DOHH2 (cell line): ENCODE measurements at regions not wholly inside any gene's neighbourhood (a gene's known extent, or its start where the extent isn't known, plus 50 kb on each side); places are given as distances from the start of the nearest gene placed in this dataset.

Experiments used
- EZH2phosphoT487 ChIP-seq: fragments of 200-600 bp; sonication (generic); IDR thresholded peaks from 2 replicates; pipeline ENCODE4 v1.6.1; 2017; ENCODE audit warnings: borderline replicate concordance, mild to moderate bottlenecking, antibody characterized with exemption, low read length, moderate library complexity, mixed read lengths
- TF ChIP-seq, protein P1 (sequence below): fragments of 200-600 bp; sonication (generic); IDR thresholded peaks from one replicate; pipeline ENCODE4 v1.5.1; 2014; ENCODE audit warnings: antibody characterized with exemption, mild to moderate bottlenecking, low read depth, low read length; ENCODE audit not compliant: poor library complexity, severe bottlenecking

DNA sequence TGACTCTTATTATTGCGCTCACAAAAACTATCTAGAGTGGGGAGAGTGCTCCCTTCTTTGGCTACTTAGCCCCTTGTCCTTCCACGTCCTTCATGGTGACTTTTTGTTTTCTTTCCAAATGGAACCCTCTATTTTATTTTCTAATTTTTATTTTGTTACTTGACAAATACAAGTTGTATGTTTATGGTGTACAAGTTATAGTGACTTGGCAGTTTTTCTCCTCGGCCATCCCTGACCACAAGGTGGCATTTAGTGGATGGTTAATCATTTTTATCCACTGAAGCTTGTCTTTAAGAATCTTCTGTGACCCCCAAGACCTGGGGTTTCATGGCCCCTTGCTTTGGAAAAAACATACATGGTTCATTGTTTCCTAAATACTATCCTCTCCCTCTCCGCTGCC, 70.1 kb downstream of the NKX2-1 start:
- no peak for TF ChIP-seq EZH2phosphoT487
- TF ChIP-seq, protein P1, sequence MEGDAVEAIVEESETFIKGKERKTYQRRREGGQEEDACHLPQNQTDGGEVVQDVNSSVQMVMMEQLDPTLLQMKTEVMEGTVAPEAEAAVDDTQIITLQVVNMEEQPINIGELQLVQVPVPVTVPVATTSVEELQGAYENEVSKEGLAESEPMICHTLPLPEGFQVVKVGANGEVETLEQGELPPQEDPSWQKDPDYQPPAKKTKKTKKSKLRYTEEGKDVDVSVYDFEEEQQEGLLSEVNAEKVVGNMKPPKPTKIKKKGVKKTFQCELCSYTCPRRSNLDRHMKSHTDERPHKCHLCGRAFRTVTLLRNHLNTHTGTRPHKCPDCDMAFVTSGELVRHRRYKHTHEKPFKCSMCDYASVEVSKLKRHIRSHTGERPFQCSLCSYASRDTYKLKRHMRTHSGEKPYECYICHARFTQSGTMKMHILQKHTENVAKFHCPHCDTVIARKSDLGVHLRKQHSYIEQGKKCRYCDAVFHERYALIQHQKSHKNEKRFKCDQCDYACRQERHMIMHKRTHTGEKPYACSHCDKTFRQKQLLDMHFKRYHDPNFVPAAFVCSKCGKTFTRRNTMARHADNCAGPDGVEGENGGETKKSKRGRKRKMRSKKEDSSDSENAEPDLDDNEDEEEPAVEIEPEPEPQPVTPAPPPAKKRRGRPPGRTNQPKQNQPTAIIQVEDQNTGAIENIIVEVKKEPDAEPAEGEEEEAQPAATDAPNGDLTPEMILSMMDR = no peak
